ENCODE measurements at regions not wholly inside any gene's neighbourhood (a gene's known extent, or its start where the extent isn't known, plus 50 kb on each side); places are given as distances from the start of the nearest gene placed in this dataset.
"Not testable (repeated sequence)": the region's sequence is repeated elsewhere in the genome, so short reads cannot be mapped to it uniquely, and the experiment has no call there.

DNA sequence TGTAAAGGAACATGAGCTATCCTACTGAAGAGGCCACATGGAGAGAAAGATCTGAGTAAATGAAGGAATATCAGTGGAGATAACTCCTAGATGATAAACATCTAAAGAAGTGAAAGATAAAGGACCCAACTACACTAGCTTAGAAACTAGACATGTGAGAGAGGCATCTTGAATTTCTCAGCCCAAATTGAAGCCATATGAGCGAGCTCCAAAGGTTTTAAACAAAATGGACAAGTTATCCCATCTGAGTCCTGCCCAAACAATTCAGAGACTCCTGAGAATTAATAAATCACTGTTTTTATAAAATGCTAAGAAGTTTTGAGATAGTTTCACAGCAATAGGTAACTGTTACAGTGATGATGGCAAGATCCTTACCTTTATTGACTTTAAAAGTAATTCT lies 438.9 kb downstream of the NAV3 start:
- no peak for DNase-seq (ENCODE audit: low spot score)

DNA sequence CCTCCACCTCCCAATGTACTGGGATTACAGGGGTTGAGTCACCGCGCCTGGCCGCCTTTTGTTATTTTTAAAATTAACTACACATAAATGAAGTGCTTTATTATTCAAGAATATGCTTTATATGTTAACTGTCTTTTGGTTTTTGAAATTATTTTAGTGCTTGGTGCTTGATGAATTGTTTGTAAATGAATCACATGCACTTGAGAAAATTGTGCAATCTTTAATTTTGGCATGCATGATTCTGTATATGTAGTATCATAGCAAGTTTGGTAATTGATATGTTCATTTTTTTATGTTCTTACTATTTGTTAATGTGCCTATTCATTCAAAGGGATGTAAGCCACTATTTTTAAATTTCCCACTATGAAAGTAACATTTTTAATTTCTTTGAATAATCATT lies 440.9 kb downstream of the NAV3 start:
- peak; percentile 13 for DNase-seq (ENCODE audit: low spot score)

DNA sequence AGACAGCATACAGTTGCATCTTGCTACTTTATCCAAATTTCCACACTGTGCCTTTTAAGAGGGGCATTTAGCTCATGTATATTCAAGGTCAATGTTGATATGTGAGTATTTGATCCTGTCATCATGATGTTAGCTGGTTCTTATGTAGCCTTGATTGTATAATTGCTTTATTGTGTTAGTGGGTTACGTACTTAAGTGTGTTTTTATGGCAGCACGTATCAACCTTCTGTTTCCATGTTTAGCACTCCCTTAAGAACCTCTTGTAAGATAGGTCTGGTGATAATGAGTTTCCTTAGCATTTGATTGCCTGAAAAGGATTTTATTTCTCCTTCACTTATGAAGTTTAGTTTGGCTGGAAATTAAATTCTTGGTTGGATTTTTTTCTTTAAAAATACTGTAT lies 445.2 kb downstream of the NAV3 start:
- no peak for DNase-seq (ENCODE audit: low spot score)

DNA sequence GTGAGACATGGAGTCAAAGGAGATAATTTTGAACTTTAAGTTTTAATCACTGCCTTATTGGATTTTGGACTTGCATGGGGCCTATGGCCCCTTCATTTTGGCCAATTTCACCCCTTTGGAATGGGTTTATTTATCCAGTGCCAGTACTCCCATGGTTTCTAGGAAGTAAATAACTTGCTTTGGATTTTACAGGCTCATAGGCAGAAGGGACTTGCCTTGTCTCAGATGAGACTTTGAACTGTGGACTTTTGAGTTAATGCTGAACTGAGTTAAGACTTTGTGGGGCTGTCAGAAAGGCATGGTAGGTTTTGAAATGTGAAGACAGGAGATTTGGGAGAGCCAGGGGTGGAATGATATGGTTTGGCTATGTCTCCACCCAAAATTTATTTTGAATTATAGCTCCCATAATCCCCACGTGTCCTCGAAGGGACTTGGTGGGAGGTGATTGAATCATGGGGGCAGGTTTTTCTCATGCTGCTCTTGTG lies 448.1 kb downstream of the NAV3 start:
- DNase-seq (ENCODE audit: low spot score), result no peak

DNA sequence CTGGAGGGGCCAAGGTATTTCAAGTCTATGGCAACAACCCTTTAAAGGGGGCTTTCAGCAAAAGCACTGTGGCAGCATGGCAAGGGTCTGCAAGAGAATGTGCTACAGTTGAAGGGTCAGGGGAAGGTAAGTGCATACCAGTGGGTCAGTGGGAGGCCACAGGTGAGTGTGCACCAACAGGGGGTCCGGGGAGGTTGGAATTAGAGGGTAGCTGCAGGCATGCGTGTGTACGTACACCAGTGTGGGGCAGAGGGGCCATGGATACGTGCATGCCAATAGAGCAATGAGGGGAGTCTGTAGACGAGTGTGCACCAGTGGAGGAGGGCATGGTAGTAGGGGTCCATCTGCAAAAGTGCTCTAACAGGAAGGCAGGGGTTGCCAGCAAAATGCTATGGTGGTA lies 448.9 kb downstream of the NAV3 start:
- DNase-seq (ENCODE audit: low spot score), result no peak

DNA sequence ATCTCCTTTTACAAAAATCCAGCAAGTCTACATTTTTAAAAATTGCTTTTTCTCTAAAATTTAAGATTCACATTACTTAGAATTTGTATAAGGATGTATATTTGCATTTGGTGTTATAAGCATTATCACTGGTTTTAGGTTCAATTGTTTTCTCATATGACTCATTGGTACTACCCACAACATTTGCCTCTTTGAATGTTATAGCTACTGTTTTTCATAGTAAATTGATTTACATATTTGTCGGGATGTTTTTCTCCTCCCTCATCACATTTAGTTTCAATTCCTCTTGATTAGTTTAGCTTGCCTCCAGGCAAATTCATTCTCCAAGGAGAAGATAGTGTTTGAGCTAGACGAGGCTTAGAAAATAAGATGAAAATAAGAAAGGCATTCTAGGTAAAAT lies 450.4 kb downstream of the NAV3 start:
- DNase-seq (ENCODE audit: low spot score), result not testable (repeated sequence)

DNA sequence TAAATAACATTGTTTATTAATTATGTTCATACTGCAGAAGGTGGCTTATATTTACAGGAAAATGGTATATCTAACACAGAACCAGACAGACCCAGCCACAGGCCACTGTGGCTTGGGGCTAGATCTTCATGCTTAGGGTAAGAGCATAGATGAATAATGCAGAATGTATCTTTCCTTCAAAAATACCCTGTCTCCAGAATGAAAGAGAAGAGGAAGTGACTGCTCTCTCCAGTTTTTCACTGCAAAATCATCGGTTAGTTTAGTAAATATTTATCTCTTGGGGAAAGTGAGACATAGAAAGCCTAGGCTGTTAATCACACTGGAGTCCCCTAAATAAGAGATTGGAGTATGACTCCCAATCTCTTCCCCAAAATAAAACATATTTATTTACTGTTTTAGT lies 453.7 kb downstream of the NAV3 start:
- DNase-seq (ENCODE audit: low spot score), result no peak

DNA sequence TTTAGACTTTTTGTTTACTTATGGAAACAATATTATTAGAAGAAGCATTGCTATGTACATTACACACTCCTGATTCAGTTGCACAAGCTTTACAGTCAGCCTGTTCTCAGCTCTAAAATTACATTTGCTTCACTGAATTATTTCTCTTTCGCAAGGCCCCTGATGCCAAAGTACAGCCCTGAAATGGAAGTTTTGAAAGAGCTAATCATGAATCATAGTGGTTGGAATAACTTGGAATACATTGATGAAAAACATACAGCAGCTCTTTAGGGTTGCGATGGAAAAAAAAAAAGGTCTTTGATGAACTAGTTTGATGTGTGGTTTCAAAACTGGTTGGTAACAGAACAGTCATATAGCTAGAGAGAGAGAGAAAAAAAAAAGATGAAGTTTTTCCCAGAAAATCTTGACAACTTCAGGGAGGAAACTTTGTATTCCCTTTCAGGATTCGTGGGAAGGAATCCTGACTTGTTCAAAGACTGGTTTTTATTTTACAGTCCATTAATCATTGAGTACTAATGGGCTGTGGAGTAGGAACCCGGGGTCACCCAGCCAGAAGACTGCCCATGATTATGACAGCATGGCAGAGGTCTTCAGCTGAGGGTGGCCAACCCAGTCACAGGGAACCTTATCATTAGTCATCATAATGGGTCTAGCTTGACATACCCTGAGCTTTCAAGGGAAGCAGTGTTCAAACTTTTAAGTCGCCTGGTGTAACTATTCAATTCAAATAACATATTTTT lies 460.1 kb downstream of the NAV3 start:
- peak; percentile 47 for DNase-seq (ENCODE audit: low spot score)

DNA sequence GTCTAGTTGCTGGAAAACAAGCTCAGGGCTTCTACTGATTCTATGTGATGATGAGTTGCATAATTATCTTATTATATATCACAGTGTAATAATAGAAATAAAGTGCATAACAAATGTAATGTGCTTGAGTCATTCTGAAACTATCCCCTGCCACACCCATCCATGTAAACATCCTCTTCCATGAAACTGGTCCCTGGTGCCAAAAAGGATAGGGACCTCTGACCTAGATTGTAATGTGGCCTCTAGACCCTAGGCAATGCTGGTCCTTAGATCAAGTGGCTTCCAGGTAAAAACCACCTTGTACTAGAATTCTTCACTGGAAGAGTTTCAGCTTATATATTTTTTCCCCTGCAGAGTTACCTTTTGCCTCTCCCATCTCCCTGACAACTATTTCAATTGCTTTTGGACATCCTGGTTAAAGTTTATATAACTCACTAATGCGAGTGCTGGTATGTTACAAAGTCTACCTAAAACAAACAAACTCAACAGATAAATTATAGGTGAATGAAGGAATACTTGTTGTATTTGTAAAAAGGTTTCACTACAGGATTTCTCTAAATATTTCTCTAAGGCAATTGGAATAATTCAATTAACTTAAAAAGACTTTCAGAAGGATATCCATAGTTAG lies 462.5 kb downstream of the NAV3 start:
- no peak for DNase-seq (ENCODE audit: low spot score)

DNA sequence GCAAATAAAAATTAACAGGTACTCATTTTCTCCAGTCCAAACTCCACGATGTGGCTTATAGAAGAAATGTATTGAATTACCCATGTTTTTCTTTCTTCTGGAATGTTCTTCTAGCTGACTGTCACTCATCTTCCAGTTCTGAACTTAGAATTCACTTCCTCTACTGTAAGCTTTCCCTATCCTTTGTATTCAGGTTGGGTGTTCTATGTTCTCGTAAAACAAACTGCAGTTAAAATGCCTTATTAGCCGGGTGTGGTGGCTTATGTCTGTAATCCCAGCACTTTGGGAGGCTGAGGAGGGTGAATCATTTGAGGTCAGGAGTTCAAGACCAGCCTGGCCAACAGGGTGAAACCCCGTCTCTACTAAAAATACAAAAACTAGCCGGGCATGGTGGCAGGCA lies 470.6 kb downstream of the NAV3 start:
- not testable (repeated sequence) for DNase-seq (ENCODE audit: low spot score)

DNA sequence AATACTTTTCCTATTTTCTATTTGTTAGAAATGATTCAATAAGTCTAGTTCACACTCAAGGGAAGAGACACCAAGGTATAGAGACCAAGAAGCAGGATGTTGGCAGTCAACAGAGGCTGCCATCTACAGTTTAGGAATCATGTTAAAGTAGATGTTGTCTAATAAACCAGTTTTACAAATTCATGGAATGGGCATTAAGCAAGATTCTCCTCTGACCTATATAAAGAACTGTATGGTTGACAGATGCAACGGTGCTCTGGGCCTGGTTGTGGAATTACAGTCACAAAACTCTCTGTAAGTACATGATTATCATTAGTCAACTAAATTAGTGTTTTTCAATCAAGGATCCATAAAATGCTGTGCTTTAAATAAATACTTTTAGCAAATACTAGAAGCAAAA lies 475.1 kb downstream of the NAV3 start:
- no peak for DNase-seq (ENCODE audit: low spot score)

DNA sequence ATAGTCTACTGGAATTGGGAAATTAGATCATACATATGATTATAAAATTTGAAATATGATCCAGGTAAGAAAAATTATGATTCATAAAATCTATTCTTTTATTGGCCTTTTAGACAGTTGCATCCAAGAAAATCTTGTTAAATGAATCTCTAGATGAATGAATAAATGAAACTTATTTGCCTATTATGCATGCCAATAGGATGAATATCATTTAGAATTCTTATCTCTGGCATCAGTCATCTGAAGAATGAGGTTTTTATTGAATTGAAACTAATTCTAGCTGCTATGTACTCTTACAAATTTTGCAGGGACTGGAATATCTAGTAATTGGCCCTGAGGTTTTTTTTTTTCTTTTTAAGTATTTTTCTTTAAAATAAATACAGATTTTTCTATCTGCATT lies 475.5 kb downstream of the NAV3 start:
- DNase-seq (ENCODE audit: low spot score), result no peak

DNA sequence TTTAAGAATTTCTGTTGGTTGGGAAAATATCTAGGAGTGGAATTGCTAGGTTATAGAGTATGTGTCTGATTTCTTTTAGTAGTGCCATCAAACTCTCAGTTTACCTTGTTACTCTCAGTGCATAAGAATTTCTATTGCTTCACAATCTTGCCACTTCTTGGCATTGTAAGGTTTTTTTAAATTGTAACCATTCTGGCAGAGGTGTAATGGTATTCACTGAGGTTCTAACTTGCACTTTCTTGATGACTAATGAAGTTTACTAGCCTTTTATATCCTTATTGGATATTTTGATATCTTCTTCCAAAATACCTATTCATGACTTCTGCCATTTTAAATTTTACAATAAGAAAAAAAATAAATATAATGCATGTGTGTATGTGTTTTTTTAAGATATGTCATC lies 478.0 kb downstream of the NAV3 start:
- DNase-seq (ENCODE audit: low spot score), result no peak

DNA sequence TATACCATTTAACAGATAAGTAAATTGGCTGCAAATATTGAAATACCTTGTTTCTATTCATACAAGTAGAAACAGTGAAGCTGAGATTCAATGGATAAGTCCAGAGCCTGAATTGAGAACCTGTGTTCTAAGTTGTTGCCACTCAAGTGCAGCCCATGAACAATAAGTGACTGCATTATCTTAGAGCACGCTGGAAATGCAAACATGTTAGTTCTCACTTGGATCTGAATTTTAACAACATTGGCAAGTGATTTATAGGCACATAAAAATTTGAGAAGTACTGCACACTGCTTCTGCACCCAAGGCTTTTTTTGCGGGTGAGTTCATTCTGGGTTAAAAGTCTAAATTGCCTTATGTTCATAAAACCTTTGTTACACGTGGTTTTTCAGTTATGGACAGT lies 484.3 kb downstream of the NAV3 start:
- DNase-seq (ENCODE audit: low spot score), result no peak

DNA sequence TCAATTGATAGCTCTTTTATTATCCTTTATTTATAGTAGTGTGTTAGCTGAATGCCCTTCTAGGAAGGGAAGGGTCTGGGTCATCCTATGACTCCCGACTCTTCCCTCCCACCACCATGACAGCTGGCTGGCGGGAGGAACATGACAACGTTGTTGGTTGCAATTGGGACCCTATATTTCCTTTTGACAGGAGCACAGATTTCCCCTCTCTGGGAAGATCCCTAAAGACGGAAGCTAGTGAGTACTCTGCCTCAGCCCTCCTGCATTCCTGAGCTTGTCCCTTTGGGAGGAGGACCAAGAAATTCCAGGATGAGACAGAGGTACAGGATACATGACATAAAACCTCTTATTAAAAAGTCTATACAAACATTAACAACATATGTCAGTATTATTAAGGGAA lies 485.4 kb downstream of the NAV3 start:
- DNase-seq (ENCODE audit: low spot score), result no peak

DNA sequence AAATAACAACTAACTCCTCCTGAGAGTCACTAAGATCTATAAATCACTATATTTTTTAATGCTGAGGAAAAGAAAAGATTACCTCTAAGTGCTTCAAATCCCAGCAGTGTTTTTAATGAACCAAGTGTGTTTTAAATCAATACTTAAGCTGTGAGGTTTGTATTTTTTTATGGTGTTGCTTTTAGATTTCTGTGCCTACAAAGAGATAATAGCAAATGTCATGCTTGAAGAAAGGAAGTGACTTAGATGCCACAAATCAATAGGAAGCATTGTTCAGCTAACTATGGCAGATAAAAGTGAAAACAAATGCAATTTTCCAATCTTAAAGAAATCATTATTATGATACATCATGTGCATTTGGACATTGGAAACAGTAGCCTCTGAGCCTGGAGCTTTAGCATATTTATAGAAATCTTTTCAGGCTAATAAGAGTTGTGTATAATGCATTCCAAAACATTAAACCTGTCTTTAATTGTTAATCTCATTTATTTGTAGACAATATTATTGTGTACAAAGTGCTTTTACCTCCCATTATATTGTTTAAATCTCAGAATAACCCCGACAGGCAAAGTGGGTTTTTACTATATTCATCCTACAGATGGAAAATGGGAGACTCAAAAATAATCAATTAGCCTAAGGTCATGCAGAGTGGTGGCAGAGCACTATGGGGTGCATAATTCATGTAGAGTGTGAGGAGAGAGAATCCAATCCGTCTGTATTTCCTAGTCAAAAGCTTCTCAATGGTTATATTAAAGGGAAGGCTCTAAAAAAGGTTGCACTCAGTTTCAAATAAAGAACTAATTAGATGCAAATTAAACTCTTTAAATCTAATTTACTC lies 486.2 kb downstream of the NAV3 start:
- no peak for DNase-seq (ENCODE audit: low spot score)

DNA sequence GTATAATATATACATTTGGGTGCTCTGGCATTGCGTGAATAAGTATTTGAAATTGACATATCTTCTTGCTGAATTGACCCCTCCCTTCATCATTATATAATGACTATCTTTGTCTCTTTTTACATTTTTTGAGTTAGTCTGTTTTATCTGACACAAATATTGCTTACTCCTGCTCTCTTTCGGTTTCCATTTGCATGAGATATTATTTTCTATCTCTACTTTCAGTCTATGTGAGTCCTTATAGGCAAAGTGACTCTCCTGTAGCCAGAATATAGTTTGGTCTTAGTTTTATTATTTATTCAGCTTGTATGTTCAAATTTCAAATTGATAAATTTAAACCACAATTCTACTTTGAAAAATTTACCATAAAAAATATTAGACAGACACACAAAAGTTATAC lies 491.0 kb downstream of the NAV3 start:
- DNase-seq (ENCODE audit: low spot score), result no peak

DNA sequence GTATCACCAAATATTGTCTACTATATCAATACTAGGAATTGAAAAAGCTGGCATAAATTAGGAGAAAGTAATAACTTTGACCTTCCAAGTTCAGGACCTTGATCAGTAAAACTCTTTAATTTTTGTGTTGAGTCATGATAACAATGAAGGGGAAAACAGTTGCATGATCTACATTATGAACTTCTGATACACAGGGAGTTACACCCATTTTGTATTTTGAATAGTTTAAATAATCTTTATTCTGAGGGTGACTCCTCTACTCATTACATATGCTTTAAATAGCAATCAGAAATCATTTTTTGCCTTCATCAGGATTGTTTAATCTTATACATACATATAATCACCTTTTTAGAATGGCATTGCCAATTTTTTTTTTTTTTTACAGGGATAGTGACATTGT lies 492.5 kb downstream of the NAV3 start:
- no peak for DNase-seq (ENCODE audit: low spot score)

DNA sequence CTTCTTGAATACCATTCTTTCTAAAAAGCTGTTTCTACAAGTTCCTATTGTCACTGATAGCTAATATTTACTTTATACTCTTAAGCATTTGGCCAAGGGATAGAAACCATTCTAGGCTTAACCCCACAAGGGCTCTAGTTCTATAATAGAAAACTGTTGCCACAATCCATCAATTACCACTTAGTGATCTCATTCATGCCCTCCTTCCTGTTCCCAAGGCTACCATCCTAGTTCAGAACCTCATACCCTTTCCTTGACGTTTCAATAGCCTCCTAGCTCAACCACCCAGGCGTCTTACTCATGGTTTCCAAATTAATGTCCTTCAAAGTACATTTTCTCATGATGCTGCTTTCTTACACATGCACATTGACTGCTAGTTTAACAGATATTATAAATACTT lies 493.5 kb downstream of the NAV3 start:
- DNase-seq (ENCODE audit: low spot score), result no peak

DNA sequence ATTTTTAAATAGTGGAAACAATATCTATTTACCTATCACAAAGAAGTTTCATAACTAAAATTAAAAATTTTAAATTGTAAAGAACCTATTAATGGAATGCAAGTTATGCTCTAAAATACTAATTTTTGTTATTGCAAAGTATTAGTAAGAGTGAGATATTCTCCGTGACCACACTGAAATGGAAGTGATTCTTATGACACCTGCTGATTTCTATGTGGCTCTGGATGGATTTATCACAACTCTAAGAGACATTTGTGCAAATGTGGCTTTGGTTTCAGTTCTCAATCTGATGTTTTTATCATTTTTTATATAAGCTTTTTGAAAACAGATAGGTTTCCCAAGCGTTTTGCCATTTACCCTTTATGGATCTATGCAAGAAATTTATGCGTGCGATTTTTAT lies 497.8 kb downstream of the NAV3 start:
- no peak for DNase-seq (ENCODE audit: low spot score)

DNA sequence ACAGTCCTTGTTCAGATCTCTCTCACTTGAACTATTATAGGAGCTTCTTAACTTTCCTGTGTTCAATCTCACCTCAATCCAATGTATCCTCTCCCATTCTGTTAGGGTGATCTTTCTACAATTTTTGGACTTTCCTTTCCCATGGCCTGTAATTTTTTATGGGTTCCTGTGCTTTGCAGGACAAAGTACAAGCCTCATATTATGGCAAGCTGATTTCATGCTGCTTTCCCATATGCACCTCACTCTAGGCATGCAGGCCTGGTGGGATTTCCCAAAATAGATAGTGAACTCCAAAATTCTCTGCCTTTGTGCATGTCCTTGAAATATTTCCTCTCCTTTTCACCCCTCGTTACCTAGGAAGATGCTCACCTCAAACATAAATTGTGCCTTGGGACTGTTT lies 499.4 kb downstream of the NAV3 start:
- no peak for DNase-seq (ENCODE audit: low spot score)

DNA sequence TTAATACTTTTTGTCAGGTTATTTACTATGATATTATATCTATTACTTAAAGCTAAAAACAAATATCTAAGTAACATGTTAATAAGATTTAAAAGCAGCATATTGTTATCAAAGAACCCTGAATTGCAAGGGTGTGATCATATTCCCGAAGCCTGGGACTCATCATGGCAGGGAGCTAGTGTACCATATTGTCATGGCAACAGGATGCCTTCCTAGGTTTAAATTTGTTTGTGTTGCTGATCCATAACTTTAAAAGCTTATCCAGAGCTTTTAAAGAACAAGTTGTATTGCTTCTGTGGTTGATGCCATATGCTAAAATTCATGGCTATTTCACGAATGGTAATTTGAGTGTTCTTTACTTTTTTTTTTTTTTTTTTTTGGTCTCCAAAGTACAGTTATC lies 500.5 kb downstream of the NAV3 start:
- DNase-seq (ENCODE audit: low spot score), result no peak

DNA sequence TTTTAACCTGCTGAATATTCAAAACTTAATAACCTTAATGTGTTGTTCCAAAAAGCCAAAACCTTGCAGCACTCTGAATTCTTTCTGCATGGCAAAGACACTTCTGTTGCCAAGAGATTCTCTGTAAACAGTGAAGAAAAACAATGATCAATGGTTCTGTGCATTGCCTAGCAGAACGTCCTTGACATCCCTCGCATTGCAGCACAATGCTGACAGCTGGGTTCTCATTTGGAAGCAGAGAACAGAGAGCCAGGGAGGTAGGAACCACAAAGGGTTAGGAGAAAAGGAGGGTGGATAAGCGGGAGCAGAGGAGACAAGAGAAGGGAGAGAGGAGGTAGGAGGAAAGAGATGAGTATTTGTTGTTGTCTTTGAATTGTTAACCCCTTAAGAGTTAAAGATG lies 501.1 kb downstream of the NAV3 start:
- DNase-seq (ENCODE audit: low spot score), result no peak

All from GM03348 (cell line).